ENCODE measurements at regions not wholly inside any gene's neighbourhood (a gene's known extent, or its start where the extent isn't known, plus 50 kb on each side); places are given as distances from the start of the nearest gene placed in this dataset.

- no peak for TF ChIP-seq YY1 (IDR thresholded peaks at IDR 0.05; ENCODE audit: low read depth, low read length)
- no peak for TF ChIP-seq NR2F1 (conservative IDR thresholded peaks at IDR 0.05)
- no peak for TF ChIP-seq NFIC (IDR thresholded peaks at IDR 0.05; ENCODE audit: low read depth, low read length)
Measured at GRCh38 chr13:65217471-65217995, 2012.6 kb downstream of the PCDH9 start.
